HK-2 (cell line): ENCODE measurements at regions not wholly inside any gene's neighbourhood (a gene's known extent, or its start where the extent isn't known, plus 50 kb on each side); places are given as distances from the start of the nearest gene placed in this dataset.

Source experiments
- DNase-seq: peaks from one replicate; pipeline ENCODE4 v3.0.0-alpha.2; 2018; ENCODE audit not compliant: unreplicated experiment

DNA sequence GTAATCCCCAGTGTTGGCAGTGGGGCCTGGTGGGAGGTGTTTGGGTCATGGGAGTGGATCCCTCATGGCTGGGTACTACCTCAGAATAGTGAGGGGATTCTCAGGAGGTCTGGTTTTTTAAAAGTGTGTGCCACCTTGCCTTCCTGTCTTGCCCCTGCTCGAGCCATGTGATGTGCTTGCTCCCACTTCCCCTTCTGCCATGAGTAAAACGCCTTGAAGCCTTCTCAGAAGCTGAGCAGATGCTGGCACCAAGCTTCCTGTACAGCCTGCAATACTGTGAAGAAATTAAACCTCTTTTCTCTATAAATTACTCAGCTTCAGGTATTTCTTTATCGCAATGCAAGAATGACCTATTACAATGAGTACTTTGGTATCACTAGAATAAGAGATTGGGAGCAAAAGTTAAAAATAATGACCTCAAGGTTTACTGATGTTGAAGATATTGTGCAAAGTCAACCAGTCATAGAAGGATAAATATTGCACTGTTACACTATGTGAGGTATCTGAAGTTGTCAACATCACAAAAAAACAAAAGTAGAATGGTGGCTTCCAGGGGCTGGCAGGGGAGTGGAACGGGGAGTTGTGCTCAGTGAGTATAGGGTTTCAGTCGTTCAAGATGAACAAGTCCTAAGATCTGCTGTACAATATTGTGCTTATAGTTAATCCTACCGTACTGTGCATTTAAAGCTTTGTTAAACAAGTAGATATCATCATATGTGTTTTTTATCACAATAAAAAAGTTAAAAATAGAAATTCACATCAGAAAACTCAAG, 938.3 kb upstream of the CNTNAP5 start:
- no peak for DNase-seq

DNA sequence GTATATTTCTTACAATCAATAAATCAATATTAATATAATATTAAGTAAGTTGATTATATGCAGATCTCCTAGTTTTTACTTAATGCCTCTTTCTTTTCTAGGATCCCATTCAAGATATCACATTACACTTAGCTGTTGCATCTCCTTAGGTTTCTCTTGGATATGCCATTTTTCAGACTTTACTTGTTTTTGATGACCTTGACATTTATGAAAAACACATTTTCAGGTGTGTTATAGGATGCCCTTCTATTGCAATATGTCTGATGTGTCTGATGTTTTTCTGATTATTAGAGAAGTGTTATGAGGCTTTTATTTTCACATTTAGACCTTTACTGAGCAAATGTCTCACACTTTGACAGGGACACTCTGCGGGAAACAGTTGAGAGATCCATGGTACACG, 933.6 kb upstream of the CNTNAP5 start:
- no peak for DNase-seq

DNA sequence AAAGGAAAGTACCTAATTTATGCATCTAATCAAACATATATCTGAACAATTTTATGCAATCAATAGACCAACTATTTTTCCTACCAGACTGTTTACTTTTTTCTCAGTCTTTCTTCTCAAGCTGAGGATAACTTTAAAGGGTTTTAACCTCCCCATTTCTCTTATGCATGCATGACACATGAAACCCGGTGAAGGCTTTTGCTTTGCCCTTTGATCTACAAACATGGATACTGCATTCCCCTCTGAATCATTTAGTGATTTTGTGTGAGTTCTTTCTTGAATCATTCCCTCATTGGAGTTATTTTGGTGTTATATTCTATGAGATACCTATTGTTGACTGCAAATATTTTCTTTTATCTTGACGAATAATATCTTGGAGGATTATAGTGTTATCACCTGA, 931.9 kb upstream of the CNTNAP5 start:
- no peak for DNase-seq

DNA sequence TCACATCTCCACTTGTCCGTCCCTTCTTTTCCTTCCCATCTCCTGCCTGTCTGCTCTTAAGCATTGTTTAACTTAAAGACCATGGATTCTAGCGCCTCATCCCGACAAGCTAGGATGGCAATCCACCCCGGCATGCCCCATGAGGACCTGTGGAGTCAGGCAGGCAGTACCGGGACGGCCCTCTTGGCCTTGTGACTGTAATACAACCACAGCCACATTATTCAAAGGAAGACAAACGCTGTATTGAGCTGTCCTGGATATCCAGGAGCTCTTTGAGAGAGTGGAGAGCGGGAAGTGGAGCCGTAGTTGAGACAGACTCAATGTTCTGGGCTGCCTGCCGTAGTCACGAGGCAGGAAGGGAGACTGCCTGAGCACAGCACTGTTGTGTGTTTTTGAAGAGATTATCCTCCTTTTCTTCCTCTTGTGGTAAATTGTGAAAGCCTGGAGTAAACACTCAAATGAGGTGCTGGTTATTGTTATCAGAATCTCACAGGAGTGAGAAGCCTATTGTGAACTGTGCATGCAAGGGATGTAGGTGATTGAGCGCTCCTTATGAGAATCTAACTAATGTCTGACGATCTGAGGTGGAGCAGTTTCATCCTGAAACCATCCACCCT, 929.8 kb upstream of the CNTNAP5 start:
- no peak for DNase-seq

DNA sequence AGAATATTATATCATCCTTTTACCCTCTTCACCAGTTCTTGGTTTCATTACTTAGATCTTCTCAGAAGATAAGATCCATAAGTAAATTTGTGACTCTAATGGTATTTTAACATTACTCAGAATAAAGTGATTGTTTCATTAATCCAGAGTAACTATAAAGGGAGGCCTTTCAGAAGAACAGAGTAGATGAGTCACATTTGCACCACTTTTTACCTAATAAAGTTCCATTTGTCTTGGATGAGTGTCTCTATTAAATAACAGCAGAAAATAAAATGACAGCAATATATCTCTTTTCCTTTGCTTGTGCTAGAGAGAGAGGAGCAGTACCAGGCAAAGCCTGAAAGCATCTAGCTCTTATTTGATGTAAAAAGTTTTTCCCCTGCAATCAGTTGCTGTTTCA, 926.5 kb upstream of the CNTNAP5 start:
- no peak for DNase-seq

DNA sequence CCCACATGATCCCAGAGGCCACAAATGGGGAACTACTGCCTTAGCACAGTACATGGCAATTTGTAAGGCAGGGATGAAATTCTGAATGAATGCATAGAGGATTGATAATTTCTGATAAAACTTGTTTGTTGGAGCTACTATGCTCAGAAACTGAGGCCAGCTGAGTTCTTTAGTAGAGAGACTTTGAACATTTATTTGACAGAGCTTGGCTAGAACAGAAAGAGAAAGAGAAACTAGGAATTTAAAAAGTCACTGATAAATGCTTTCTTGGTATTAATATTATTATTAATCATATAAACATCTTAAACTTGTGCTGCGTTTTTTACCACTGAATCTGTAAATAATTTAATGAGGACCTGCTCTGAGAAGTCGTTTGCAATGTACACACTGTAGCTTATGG, 923.7 kb upstream of the CNTNAP5 start:
- DNase-seq: no peak

DNA sequence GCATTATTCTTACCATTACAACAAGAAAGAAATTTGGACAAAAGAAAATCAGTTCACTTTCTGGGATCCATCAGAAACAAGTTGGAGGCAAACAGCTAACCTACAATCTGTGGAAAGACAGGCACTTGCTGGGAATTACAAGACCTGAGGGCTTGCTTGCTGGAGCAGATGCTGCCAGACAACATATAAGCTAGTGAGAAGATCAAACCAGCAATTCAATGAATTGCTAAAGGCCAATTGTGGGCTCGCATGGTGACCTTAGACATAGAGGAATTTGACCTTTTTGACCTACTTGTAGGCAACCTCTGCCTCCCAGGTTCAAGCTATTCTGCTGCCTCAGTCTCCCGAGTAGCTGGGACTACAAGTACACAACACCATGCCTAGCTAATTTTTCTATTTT, 921.2 kb upstream of the CNTNAP5 start:
- DNase-seq: no peak

DNA sequence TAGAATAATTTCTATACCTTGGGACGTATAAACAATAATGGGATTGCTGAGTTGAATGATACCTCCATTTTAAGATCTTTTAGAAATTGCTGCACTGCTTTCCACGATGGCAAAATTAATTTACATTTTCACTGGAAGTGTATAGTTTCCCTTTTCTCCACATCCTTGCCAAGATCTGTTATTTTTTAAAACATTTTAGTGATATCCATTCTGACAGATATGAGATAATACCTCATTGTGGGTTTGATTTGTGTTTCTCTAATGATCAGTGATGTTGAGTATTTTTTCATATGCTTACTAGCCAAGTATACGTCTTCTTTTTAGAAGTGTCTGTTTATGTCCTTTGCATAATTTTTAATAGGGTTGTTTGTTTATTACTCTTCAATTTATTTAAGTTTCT, 908.5 kb upstream of the CNTNAP5 start:
- no peak for DNase-seq

DNA sequence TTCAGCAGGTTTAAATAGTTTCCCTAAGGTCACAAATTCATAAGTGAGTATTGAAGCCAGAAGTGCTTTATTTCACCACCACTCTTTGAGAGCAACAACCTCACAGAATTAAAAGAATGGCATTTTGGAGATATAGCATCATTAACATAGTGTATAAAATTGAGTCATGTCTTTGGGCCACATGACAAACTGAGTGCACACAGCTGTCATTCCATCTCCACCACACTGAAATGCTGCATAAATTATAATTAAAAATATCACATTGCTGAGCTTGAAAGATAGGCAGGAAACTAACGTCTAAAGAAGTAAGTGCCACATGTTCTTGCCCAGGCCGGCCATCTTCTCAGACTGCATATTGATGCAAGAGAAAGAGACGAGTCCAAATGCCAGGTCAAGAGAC, 897.9 kb upstream of the CNTNAP5 start:
- no peak for DNase-seq

DNA sequence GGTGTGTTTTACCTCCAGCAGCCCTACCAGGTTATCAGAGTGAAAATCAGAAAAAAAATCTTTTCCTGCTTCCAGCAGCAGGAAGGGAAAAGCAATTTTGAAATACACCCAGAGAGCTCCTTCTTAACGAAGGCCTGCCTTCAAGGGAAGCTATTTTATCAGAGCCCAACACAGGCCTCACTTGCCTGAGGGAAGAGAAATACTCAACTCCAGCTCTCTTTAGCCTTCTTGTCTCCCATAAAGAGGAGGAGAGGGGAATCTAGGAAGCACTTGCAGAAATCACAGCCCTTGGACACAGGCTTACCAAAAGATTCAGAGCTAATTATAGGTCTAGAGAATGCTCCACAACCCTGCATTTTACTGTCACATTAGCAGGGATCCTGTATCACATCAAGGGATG, 896.1 kb upstream of the CNTNAP5 start:
- DNase-seq: no peak

DNA sequence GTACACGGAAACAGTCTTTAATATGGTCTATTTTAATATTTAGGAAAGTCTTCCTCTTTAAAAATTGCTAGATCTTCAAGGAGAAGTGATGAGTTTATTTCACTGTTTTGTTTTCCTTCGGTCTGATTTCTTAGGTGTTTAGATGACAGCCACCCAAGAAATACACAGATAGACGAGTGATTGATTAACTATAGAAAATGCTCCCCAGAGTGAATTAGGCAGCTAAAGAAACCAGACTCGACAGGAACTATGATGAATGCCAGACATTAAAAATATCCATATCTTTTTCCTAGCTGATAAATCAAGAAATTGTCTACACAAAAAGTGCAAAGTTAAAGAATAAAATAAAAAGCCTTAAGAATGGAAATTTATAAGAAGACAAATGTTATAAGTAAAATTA, 888.7 kb upstream of the CNTNAP5 start:
- no peak for DNase-seq

DNA sequence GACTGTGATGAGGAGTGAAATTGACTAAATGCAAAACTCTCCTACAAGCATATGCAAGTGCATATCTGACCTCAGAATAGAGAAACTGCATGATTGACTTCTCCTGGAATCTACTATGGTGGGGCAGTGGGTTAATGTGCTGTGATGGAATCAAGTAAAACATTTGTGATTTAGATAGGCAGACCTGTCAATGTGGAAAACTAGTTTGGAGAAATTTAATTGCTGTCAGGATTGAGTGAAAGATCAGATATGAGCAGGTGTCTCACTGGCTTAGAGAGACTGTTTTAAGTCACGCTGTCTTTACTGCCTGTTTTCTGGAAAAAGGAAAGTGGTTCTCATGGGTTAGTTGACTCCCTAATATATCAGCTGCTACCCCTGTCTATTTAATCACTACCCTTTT, 881.0 kb upstream of the CNTNAP5 start:
- DNase-seq: no peak

DNA sequence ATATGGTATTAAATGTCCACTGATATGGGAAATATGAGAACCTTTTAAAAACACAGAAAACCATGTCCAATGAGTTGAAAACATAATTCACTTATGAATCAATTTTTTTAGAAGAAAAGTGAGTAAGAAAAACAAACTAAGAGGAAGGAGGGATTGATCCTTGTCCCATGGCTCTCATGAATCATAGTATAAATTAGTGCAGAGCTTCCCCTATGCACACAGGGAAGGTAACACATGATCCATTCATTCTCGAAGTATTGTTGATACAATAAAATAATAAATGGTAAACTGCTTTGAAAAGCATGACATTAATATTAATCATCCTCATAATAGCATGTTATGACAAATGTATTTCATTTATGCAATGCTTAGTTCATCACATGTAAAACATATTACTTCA, 872.0 kb upstream of the CNTNAP5 start:
- DNase-seq: no peak

DNA sequence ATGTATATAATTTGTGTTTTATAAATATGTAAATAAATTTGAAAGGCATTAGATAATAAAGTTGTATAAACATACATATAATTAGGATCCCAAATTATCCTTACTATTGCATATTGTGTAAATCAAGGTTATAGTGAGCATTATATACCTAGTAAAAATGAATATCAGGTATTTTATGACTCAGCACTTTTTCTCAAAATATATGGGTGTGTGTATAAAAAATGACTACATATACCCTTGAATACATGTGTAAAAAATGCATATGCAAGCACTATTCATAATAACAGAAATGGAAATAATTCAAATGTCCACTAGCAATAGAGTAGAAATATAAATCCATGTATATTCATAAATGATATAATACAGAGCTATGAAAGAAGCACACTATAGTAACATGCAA, 870.9 kb upstream of the CNTNAP5 start:
- no peak for DNase-seq

DNA sequence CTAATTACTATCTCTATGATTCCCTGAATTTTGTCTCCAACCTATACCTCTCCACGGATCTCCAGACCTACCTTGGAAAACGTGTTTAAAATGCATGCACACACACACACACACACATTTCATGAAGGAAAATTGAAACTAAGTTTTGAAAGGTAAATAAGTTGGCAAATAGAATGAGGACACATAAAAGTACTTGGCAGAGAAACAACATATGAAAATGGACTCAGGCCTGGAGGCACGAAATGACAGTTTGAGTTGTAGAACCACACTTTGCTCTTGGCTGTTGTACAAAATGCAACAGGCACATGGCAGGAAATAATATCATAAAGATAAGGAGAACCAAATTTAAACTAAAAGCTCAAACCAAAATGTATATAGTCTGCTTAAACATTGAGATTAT, 868.1 kb upstream of the CNTNAP5 start:
- no peak for DNase-seq

DNA sequence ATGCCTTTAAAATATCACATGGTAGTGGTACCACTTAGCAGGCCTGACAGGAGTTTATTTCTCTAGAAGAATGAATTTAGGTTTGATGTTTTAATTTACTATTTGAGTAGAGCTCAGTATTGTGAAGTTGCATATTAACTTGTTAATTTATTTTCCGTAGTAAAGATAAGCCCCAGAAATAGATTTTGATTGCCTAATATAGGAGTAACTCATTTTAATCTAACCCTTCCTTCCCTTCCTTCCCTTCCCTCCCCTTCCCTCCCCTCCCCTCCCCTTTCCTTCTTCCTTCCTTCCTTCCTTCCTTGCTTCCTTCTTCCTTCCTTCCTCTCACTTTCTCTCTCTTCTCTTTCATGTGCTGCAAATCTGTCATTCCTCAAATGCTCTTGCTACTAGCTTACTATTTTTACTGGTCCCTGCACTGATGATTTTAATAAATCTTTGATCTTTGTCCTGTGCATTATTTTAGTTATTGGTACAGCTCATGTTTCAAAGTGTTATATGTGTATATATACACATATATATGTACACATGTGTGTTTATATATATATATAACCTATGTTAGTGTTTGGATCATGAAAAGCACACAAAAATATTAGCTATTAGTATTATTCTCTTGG, 862.6 kb upstream of the CNTNAP5 start:
- DNase-seq: no peak

DNA sequence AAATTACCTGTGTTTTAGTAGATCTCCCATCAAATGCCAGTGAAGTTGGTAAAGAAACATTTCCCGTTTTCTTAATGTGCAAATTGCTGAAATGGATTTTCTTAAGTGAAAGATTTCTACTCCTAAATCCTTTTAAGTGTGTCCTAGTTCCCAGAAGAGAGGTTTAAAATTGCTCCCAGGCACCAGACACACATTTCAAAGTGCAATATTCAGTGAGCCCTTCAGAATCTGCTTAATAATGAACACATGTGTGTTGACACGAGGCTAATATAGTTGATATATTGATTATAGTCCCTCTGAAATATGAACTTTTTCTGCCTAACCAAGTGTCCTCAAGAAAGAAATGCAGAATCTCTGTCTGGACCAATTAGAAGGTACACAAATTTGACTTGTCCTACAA, 861.7 kb upstream of the CNTNAP5 start:
- DNase-seq: no peak

DNA sequence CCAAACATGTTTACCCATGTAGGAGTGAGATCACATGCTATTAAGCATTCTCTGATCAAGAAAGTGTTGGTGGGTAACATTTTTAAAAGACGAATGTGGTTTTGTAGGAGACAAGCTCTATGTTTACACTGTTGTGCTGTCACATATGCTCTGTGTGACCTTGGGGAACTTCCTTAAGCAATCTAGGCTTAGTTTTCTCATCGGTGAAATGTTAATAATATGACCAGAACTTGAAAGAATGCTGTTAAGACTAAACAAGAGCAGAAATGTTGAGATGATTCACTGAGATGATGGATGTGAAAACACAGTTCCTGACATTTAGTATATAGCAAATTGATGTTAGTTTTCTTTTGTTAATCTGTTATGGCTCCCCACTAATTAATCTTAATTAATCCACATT, 860.9 kb upstream of the CNTNAP5 start:
- no peak for DNase-seq

DNA sequence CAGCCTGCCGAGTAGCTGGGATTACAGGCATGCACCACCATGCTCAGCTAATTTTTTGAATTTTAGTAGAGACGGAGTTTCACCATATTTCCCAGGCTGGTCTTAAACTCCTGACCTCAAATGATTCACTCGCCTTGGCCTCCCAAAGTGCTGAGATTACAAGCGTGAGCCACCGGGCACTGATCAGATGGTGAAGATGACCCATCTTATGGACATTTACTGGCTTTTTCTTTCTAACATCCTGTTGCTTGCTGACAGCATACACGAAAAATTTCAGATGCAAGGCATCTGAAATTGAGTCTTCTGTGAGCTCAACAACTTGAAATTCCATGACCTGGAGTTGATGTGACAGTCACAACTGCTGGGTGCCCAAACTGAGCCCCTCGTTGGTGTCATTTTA, 859.5 kb upstream of the CNTNAP5 start:
- no peak for DNase-seq

DNA sequence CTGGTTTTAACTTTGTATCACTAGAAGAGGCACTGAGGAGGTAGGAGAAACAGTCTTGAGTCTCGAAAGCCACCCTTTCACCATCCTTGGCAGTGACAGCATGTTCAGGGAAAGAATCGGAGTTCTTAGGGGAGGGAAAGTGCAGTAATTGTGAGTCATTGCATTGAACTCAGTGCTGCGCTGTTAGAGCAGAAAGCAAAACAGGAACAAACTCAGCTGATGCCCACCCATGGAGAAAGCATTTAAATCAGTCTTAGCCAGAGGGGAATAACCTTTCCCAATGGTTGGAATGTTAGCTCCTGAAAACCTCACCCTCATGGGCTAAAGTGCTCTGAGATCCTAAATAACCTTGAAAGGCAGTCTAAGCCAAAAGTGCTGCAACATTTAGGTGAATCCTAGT, 845.6 kb upstream of the CNTNAP5 start:
- DNase-seq: no peak

DNA sequence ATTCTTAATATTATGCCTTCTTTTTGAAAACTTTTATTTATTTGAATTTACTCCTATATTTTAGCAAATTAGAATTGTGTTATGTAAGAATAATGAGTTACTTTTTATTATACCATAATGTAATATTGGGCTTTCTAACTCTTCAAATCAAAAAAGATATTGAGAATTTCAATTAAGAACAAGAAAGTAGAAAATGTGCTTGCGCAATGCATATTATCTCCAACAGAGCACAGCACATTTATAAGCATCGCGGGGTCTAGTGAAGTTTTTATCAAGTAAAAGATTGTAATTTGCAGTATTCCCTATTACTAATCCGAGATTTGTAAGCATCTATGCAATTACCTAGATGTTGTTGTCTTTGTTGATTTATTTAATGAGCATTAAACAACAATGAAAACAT, 829.1 kb upstream of the CNTNAP5 start:
- no peak for DNase-seq

DNA sequence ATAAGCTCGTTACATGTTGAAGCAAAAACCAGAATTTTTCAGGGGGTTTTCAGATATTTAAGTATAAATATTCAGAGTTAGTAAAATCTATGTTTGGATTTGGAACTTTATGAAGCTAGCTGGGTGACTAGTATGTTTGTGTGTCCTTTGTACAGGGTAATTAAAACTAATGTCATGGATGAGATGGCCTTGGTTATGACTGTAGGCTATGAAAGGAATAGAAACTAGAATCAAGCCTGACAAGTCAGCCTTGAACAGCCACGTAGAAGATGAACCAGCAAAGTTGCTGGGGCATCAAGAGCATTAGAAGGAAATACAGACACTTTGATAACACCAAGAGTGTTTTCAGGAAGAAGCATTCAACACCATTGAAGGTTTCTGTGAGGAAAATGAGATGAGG, 825.1 kb upstream of the CNTNAP5 start:
- DNase-seq: no peak

DNA sequence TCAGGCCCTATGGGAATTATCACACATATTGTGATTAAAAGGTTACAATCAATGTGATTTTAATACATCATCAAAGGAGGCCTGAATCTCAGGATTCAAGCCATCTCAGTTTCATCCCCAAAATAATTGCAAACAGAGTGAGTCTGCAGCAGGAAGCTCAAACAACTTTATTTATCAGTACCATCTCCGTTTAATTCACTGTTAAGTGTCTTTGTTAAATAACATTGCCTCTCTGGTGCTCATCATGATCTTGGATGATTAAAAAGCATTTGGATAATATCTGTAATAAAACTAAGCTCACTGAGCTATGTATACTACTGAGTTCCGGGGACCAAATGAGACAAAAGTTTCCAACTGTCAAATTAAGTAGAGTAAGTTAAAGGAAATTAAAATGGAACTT, 817.8 kb upstream of the CNTNAP5 start:
- no peak for DNase-seq

DNA sequence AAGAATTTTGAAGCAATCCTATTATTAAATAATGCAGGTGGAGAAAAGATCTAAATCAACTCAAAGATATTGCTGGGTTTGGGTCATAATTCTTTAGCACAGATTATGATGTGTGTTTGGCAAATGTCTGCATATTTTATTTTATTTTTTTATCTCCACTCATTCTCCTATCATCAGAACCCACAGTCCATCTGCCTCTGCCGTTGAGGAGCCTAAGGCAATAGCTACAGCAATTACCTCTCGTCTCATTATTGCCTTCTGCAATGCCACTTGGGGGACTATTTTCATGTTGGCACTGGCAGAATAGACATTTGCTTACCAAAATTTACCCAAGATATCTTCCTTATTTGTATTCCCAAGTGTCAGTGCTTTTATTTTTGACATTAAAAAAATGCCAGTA, 815.9 kb upstream of the CNTNAP5 start:
- DNase-seq: no peak
